Mesothelial cell of epicardium (in vitro differentiated cells): ENCODE measurements at regions not wholly inside any gene's neighbourhood (a gene's known extent, or its start where the extent isn't known, plus 50 kb on each side); places are given as distances from the start of the nearest gene placed in this dataset.

Experiments used
- DNase-seq, 2 experiments: peaks; one replicate each; pipeline ENCODE4 v3.0.0; 2021; ENCODE audit warnings: low spot score in 2 of 2; ENCODE audit not compliant: unreplicated experiment in 2 of 2
- H3K27ac Mint-ChIP-seq: 2 replicates; pipeline ENCODE4 v1.8.0; 2021; ENCODE audit warnings: mixed read lengths
- H3K27me3 Mint-ChIP-seq: 2 replicates; pipeline ENCODE4 v1.8.0; 2021; ENCODE audit warnings: low read depth, mixed read lengths
- H3K36me3 Mint-ChIP-seq: 2 replicates; pipeline ENCODE4 v1.8.0; 2021; ENCODE audit warnings: mixed read lengths
- H3K4me1 Mint-ChIP-seq: 2 replicates; pipeline ENCODE4 v1.8.0; 2021; ENCODE audit warnings: mixed read lengths
- H3K4me3 Mint-ChIP-seq: 2 replicates; pipeline ENCODE4 v1.8.0; 2021; ENCODE audit warnings: mild to moderate bottlenecking, moderate library complexity, mixed read lengths
- H3K9me3 Mint-ChIP-seq: 2 replicates; pipeline ENCODE4 v1.8.0; 2021; ENCODE audit warnings: mixed read lengths
- TF ChIP-seq, protein P1 (sequence below): fragments of 200-600 bp; sonication (generic); IDR thresholded peaks from one replicate; pipeline ENCODE4 v1.5.0; 2021; ENCODE audit warnings: antibody characterized with exemption; ENCODE audit not compliant: unreplicated experiment

DNA sequence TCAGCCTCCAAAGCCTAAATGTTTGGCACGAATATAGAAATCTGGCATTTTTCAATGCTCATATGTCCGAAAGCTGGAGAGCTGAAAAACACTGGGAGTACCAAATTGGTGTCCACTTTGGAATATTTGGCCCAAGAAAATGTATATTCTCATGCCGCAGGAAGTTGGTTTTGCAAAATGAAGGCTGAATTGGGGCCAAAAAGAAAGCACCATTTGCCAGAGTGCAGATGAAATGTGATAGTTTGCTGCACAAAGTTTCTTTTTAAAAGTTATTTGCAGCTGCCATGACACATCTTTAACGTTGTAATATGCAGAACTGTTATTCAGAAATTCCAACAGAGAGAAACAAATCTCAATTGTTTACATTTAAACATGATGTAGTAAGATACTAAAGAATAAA is 124.2 kb upstream of the LYPLAL1 start:
- Mint-ChIP-seq H3K4me3 (no peak overlapping the region), H3K4me1 (peaks cover 3% of the 10 kb centered on the region), H3K27ac (no peak overlapping the region), H3K27me3 (peaks cover 2% of the 10 kb centered on the region), H3K36me3 (no peaks in the 10 kb centered on the region), H3K9me3 (peaks cover 3% of the 10 kb centered on the region)
- DNase-seq = no peak
- TF ChIP-seq, protein P1, sequence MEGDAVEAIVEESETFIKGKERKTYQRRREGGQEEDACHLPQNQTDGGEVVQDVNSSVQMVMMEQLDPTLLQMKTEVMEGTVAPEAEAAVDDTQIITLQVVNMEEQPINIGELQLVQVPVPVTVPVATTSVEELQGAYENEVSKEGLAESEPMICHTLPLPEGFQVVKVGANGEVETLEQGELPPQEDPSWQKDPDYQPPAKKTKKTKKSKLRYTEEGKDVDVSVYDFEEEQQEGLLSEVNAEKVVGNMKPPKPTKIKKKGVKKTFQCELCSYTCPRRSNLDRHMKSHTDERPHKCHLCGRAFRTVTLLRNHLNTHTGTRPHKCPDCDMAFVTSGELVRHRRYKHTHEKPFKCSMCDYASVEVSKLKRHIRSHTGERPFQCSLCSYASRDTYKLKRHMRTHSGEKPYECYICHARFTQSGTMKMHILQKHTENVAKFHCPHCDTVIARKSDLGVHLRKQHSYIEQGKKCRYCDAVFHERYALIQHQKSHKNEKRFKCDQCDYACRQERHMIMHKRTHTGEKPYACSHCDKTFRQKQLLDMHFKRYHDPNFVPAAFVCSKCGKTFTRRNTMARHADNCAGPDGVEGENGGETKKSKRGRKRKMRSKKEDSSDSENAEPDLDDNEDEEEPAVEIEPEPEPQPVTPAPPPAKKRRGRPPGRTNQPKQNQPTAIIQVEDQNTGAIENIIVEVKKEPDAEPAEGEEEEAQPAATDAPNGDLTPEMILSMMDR = no peak

DNA sequence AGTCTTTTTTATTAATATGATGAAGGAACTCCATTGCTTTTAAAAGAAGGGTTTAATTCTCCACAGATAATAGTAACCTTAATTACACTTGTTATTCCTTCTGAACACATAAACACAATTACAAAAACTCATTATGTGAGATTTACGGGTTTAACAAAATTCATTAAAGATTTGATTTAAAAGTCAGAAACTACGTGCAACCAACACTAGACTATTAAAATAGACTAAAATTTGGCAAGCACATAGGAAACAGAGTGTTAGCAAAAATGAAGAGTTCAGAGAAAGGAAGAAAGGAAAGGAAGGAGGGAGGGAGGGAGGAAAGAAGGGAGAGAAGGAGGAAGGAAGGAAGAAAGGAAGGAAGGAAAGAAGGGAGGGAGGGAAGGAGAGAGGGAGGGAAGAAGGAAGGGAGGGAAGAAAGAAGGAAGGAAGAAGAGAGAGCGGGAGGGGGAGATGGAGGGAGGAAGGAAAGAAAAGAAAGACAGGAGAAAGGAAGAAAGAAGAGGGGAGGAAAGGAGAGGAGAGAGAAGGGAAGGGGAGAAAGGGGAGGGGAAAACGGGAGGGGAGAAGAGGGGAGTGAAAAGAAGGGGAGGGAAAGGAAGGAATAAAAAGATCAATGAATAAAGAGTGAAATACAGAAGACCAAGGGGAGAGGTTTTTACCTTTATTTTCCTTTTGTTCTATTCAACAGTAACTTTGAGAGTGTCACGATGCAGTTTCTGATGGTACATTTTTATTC is 123.4 kb upstream of the LYPLAL1 start:
- peaks cover 3% of the 10 kb centered on the region for H3K9me3 Mint-ChIP-seq
- no peaks in the 10 kb centered on the region for H3K36me3 Mint-ChIP-seq
- H3K4me3 Mint-ChIP-seq = no peak overlapping the region
- TF ChIP-seq, protein P1 = no peak
- DNase-seq = no peak
- H3K27ac Mint-ChIP-seq = no peak overlapping the region
- H3K4me1 Mint-ChIP-seq = peaks cover 3% of the 10 kb centered on the region
- peaks cover 2% of the 10 kb centered on the region for H3K27me3 Mint-ChIP-seq

DNA sequence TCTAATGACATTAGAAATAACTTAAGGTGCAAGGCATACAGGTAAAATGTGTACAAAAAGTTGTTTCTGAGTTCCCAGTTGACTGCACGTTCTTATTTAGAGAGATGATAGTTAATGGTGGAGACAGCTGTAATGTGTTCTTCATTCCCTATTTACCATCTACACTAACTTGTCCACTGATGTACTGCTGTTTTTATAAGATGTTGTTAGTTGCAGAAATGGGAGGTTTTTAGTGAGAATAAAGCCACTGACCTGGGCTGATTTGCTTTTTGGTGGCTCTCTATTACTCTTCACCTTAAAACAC is 122.9 kb upstream of the LYPLAL1 start:
- Mint-ChIP-seq H3K4me1 (peaks cover 3% of the 10 kb centered on the region), H3K4me3 (no peak overlapping the region), H3K36me3 (no peaks in the 10 kb centered on the region), H3K27me3 (peaks cover 2% of the 10 kb centered on the region), H3K9me3 (peaks cover 3% of the 10 kb centered on the region), H3K27ac (no peak overlapping the region)
- TF ChIP-seq, protein P1 = no peak
- DNase-seq = no peak

DNA sequence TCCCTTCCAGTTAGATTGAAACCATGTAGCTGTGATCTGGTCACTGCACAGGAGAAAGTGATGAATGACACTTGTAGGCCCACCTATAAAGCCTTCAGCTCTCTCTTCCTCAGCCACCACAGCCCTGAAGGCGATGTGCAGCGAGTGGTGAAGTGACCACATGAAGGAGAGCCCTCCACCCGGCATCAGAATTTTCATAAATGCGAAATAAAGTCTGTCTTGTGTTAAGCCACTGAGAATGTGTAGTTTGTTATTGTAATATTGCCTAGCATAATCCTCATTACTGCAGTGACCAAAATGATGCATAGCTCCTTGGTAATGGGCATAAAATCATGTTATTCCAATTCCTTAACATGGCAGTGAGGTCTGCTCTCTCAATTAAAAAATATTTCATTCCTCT is 122.1 kb upstream of the LYPLAL1 start:
- no peak overlapping the region for H3K4me3 Mint-ChIP-seq
- TF ChIP-seq, protein P1 = no peak
- DNase-seq = no peak
- H3K27me3 Mint-ChIP-seq = peaks cover 2% of the 10 kb centered on the region
- no peak overlapping the region for H3K27ac Mint-ChIP-seq
- no peaks in the 10 kb centered on the region for H3K36me3 Mint-ChIP-seq
- H3K9me3 Mint-ChIP-seq = peaks cover 3% of the 10 kb centered on the region
- H3K4me1 Mint-ChIP-seq = peaks cover 3% of the 10 kb centered on the region

DNA sequence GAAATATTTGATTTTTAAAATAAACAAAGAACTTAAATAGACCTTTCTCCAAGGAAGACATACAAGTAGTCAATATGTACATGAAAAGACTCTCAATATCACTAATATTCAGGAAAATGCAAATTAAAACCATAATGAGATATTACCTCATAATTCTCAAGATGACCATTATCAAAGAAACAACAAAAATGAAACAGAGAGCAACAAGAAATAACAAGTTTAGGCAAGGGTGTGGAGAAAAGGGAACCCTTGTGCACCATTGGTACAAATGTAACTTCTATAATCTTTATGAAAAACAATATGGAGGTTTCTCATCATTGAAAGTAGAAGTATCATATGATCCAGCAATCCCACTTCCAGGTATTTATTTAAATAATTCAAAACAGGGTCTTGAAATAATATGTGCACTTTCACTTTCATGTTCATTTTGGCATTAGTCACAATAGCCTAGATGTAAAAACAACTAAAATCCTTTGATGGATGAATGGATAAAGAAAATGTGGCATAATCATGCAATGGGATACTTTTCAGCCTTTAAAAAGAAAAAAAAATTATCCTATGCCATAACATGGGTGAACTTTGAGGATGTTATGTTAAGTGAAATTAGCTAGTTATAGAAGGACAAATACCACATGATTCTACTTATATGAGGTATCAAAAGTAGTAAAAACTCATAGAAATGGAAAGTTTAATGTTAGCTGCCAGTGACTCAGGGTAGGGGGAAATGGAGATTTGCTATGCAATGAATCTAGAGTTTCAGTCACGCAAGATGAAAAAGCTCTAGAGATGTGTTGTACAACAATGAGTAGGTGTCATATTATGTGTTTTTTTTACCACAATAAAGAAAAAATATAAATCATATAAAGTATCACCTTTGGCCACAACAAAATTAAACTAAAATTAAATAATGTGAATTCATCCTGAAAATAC is 114.5 kb upstream of the LYPLAL1 start:
- no peak for DNase-seq
- Mint-ChIP-seq H3K9me3 (peaks cover 21% of the 10 kb centered on the region), H3K36me3 (no peaks in the 10 kb centered on the region), H3K27me3 (no peaks in the 10 kb centered on the region), H3K4me3 (no peak overlapping the region), H3K4me1 (no peaks in the 10 kb centered on the region), H3K27ac (no peak overlapping the region)
- TF ChIP-seq, protein P1 = no peak
